ENCODE measurements at regions not wholly inside any gene's neighbourhood (a gene's known extent, or its start where the extent isn't known, plus 50 kb on each side); places are given as distances from the start of the nearest gene placed in this dataset.
"Not testable (repeated sequence)": the region's sequence is repeated elsewhere in the genome, so short reads cannot be mapped to it uniquely, and the experiment has no call there.

DNA sequence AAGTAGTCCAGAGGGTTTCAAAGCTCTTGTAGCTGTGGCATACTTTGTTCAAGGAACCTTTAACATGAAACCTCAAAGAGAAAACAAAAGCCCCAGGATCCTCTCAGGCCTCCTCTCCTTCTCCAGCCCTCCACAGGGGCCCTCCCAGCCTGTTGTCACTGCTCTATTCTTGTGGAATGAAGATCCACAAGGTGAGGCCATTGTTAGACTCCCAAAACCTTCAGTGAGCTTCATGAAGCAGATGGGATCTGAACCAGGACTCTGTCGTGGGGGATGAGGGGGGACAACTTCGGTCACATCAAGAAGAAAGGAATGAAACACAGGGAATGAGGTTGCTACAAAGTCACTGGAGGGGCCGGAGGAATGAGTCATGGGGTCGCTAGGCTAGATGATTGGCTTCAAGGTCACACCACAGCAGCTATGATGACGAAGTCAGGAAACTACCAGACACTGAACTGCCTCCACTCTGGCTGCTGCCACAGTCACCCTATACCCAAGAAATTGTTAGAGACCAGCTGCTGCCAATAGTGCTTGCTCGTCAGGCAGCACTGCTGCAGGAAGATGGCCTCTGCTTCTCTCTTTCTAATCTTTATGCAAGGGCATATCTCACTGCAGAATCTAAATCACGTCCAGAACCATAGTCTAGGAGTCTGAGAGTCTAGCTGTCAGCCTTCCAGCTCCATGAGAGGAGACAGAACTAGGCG is 208.8 kb downstream of the HIBADH start:
- Histone ChIP-seq H3K4me3 (IDR thresholded peaks at IDR 0.05; ENCODE audit: insufficient read depth, low read depth, low read length) (no peak overlapping the region), H3K27ac (no peak overlapping the region), H4K20me1 (ENCODE audit: insufficient read depth) (no peaks in the 10 kb centered on the region), H3K9ac (no peak overlapping the region), H2AFZ (ENCODE audit: low read depth) (no peak overlapping the region), H3K4me2 (no peak overlapping the region), H3K27me3 (ENCODE audit: insufficient read depth, low read depth) (no peaks in the 10 kb centered on the region), H3K4me1 (ENCODE audit: low read depth, poor library complexity, severe bottlenecking) (no peaks in the 10 kb centered on the region), H3K79me2 (ENCODE audit: insufficient read depth, low read depth) (no peaks in the 10 kb centered on the region), H3K36me3 (ENCODE audit: insufficient read depth) (no peaks in the 10 kb centered on the region)
- no peak for TF ChIP-seq CTCF (conservative IDR thresholded peaks at IDR 0.05; ENCODE audit: low read depth, low read length)

- H3K4me3 ChIP-seq (IDR thresholded peaks at IDR 0.05; ENCODE audit: insufficient read depth, low read depth, low read length); H2AFZ ChIP-seq (ENCODE audit: low read depth); H3K27ac ChIP-seq; H3K9ac ChIP-seq; H3K4me2 ChIP-seq; H3K79me2 ChIP-seq (ENCODE audit: insufficient read depth, low read depth); H3K27me3 ChIP-seq (ENCODE audit: insufficient read depth, low read depth); H3K4me1 ChIP-seq (ENCODE audit: low read depth, poor library complexity, severe bottlenecking); H3K36me3 ChIP-seq (ENCODE audit: insufficient read depth); H4K20me1 ChIP-seq (ENCODE audit: insufficient read depth): not testable (repeated sequence)
Observed at GRCh38 chr7:27457120-27457519, 205.6 kb downstream of the HIBADH start.

GRCh38 chr7:27457603-27458565 is 204.8 kb downstream of the HIBADH start:
- H3K36me3 ChIP-seq (ENCODE audit: insufficient read depth); H4K20me1 ChIP-seq (ENCODE audit: insufficient read depth); H3K4me1 ChIP-seq (ENCODE audit: low read depth, poor library complexity, severe bottlenecking); H3K79me2 ChIP-seq (ENCODE audit: insufficient read depth, low read depth); H3K4me2 ChIP-seq; H3K9ac ChIP-seq; H3K27ac ChIP-seq; H2AFZ ChIP-seq (ENCODE audit: low read depth); H3K27me3 ChIP-seq (ENCODE audit: insufficient read depth, low read depth); H3K4me3 ChIP-seq (IDR thresholded peaks at IDR 0.05; ENCODE audit: insufficient read depth, low read depth, low read length): not testable (repeated sequence)

DNA sequence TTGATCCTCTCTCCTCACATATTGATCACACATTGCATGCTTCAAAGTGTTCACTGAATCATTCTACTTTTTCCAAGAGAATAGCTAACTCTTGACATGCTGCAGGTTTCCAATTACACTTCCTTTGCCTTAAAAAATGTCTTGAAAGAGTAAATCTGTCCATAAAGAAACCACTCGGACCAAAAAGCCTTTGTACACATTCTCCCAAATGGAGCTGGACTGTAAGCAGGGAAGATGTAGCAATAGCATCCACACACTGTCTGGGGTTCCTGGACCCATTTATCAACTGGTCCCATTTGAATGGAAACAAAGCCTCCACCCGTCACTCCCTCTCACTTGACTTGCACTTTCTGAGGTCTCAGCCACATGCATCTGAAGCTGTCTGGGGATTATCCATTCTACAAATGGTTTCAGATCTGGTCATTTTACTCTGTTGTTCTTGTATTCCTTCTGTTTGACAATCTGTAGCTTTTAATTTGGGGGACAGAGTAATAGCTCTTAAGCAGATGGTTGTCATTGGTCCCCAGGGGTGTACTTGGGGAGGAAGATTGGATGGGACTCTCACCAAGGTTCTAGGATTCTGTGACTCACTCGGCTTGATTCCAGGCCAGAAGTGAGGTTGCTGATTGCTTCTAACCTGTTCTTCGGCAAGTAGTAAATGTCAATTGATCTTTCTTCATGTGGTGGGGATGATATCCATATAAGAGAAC is 203.5 kb downstream of the HIBADH start:
- H3K27me3 ChIP-seq (ENCODE audit: insufficient read depth, low read depth), result no peaks in the 10 kb centered on the region
- no peaks in the 10 kb centered on the region for H3K4me1 ChIP-seq (ENCODE audit: low read depth, poor library complexity, severe bottlenecking)
- no peak for TF ChIP-seq CTCF (conservative IDR thresholded peaks at IDR 0.05; ENCODE audit: low read depth, low read length)
- H3K4me3 ChIP-seq (IDR thresholded peaks at IDR 0.05; ENCODE audit: insufficient read depth, low read depth, low read length), result no peak overlapping the region
- no peak overlapping the region for H3K27ac ChIP-seq
- no peaks in the 10 kb centered on the region for H4K20me1 ChIP-seq (ENCODE audit: insufficient read depth)
- no peak overlapping the region for H2AFZ ChIP-seq (ENCODE audit: low read depth)
- H3K4me2 ChIP-seq, result no peak overlapping the region
- H3K9ac ChIP-seq, result no peak overlapping the region
- no peaks in the 10 kb centered on the region for H3K36me3 ChIP-seq (ENCODE audit: insufficient read depth)
- no peaks in the 10 kb centered on the region for H3K79me2 ChIP-seq (ENCODE audit: insufficient read depth, low read depth)

GRCh38 chr7:27459731-27460053 is 203.0 kb downstream of the HIBADH start:
- TF ChIP-seq CTCF (conservative IDR thresholded peaks at IDR 0.05; ENCODE audit: low read depth, low read length), result no peak
- Histone ChIP-seq H3K27me3 (ENCODE audit: insufficient read depth, low read depth) (no peaks in the 10 kb centered on the region), H3K4me2 (no peak overlapping the region)

More at GRCh38 chr7:27459731-27460053, 203.0 kb downstream of the HIBADH start:
- no peaks in the 10 kb centered on the region for H3K4me1 ChIP-seq (ENCODE audit: low read depth, poor library complexity, severe bottlenecking)
- no peak overlapping the region for H3K27ac ChIP-seq
- no peak overlapping the region for H3K4me3 ChIP-seq (IDR thresholded peaks at IDR 0.05; ENCODE audit: insufficient read depth, low read depth, low read length)
- no peak overlapping the region for H2AFZ ChIP-seq (ENCODE audit: low read depth)
- H3K36me3 ChIP-seq (ENCODE audit: insufficient read depth), result no peaks in the 10 kb centered on the region
- no peak overlapping the region for H3K9ac ChIP-seq
- no peaks in the 10 kb centered on the region for H3K79me2 ChIP-seq (ENCODE audit: insufficient read depth, low read depth)
- H4K20me1 ChIP-seq (ENCODE audit: insufficient read depth), result no peaks in the 10 kb centered on the region
